ENCODE measurements at regions not wholly inside any gene's neighbourhood (a gene's known extent, or its start where the extent isn't known, plus 50 kb on each side); places are given as distances from the start of the nearest gene placed in this dataset.

DNA sequence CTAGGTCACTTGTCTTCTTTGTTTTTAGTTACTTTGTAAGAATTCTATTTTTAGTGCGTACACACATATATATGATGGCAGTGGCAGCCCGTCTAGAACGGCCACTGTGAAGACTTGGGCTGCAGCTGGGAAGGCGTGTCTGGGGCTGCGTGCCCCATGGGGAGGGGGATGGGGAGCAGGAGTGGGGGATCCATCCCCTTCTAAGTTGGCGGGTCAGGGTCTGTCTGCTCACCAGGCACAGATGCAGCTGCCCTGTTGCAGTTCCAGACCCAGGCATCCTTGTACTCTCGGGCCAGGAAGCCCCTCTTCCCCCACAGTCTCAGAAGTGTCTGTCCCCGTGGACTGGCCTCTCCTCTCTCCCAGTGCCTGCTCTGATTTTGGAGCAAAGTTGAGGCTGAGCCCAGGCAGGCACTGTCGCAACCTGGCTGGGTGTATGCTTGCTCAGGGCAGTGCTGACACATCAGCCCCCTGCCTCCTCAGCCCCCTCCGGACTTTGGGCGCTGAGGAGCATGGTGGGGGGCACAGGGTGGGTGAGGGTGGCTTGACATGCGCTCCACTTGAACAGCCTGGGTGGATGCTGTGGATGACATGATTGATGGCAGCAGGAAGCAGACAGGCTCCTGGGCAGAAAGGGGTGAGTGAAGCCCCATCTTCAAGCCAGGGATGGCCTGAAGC is 271.2 kb upstream of the NAV3 start:
- TF ChIP-seq, protein P1, sequence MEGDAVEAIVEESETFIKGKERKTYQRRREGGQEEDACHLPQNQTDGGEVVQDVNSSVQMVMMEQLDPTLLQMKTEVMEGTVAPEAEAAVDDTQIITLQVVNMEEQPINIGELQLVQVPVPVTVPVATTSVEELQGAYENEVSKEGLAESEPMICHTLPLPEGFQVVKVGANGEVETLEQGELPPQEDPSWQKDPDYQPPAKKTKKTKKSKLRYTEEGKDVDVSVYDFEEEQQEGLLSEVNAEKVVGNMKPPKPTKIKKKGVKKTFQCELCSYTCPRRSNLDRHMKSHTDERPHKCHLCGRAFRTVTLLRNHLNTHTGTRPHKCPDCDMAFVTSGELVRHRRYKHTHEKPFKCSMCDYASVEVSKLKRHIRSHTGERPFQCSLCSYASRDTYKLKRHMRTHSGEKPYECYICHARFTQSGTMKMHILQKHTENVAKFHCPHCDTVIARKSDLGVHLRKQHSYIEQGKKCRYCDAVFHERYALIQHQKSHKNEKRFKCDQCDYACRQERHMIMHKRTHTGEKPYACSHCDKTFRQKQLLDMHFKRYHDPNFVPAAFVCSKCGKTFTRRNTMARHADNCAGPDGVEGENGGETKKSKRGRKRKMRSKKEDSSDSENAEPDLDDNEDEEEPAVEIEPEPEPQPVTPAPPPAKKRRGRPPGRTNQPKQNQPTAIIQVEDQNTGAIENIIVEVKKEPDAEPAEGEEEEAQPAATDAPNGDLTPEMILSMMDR (IDR thresholded peaks at IDR 0.05) = no peak
- no peak for TF ChIP-seq POLR2A (IDR thresholded peaks at IDR 0.05)

Measured in thyroid gland (tissue), 4 donors.